HEK293 (cell line): ENCODE measurements at regions not wholly inside any gene's neighbourhood (a gene's known extent, or its start where the extent isn't known, plus 50 kb on each side); places are given as distances from the start of the nearest gene placed in this dataset.
A peak's percentile ranks its signal among the peaks of the same experiment; 100 is the strongest.

Experiments
- CTCF ChIA-PET: fragments of 350-600 bp; formaldehyde crosslinking; extraction: SDS; loops from one replicate; lab custom pipeline; 2021; ENCODE audit warnings: antibody characterized with exemption; lab: Yijun Ruan, JAX
- POLR2A ChIA-PET: fragments of 300-600 bp; formaldehyde crosslinking; extraction: SDS; loops from one replicate; lab custom pipeline; 2020; ENCODE audit warnings: antibody characterized with exemption, inconsistent platforms; lab: Yijun Ruan, JAX
- H3K27ac ChIP-seq: fragments of 200-500 bp; sonication (Bioruptor generic); 2 replicates; pipeline ENCODE4 v1.5.1; 2014; ENCODE audit warnings: low read depth, low read length, control low read depth, inconsistent platforms; ENCODE audit errors: extremely low read depth
- H3K36me3 ChIP-seq, 2 experiments: fragments of 200-500 bp in 1 of 2; sonication (Bioruptor generic) in 1 of 2; 1 replicate in 1 of 2; 2 replicates in 1 of 2; pipeline ENCODE4 v1.5.1; 2014 to 2017; ENCODE audit warnings: inconsistent platforms in 2 of 2, low read length in 2 of 2; ENCODE audit not compliant: control insufficient read depth in 2 of 2, insufficient read depth in 1 of 2
- H3K4me1 ChIP-seq: fragments of 200-500 bp; sonication (Bioruptor generic); 2 replicates; pipeline ENCODE4 v1.5.1; 2014; ENCODE audit warnings: mild to moderate bottlenecking, low read length, inconsistent platforms; ENCODE audit not compliant: control insufficient read depth, insufficient read depth
- H3K4me3 ChIP-seq: 2 replicates; pipeline ENCODE4 v1.5.1; 2011; ENCODE audit warnings: low read depth, mild to moderate bottlenecking, control low read depth, low read length, moderate library complexity
- H3K9me3 ChIP-seq: fragments of 200-500 bp; sonication (Bioruptor generic); 2 replicates; pipeline ENCODE4 v1.5.1; 2014; ENCODE audit warnings: low read depth, low read length, inconsistent platforms; ENCODE audit not compliant: control insufficient read depth, insufficient read depth
- BCL11B ChIP-seq: fragments of 450-650 bp; formaldehyde crosslinking; IDR thresholded peaks from 2 replicates; pipeline ENCODE4 v1.5.1; 2016; ENCODE audit warnings: low read depth, missing biosample characterization, missing genetic modification characterization
- FEZF1 ChIP-seq: fragments of 450-650 bp; formaldehyde crosslinking; IDR thresholded peaks from 2 replicates; pipeline ENCODE4 v1.5.1; 2016; ENCODE audit warnings: missing biosample characterization, missing genetic modification characterization
- GLIS1 ChIP-seq: fragments of 450-650 bp; formaldehyde crosslinking; IDR thresholded peaks from 2 replicates; pipeline ENCODE4 v1.5.1; 2016; ENCODE audit warnings: missing biosample characterization, missing genetic modification characterization
- INSM2 ChIP-seq: fragments of 450-650 bp; formaldehyde crosslinking; IDR thresholded peaks from 2 replicates; pipeline ENCODE4 v1.5.1; 2016; ENCODE audit warnings: missing biosample characterization, missing genetic modification characterization
- KLF7 ChIP-seq: fragments of 450-650 bp; formaldehyde crosslinking; IDR thresholded peaks from 2 replicates; pipeline ENCODE4 v1.5.1; 2016; ENCODE audit warnings: missing biosample characterization, missing genetic modification characterization, borderline replicate concordance
- KLF9 ChIP-seq: fragments of 450-650 bp; formaldehyde crosslinking; IDR thresholded peaks from 2 replicates; pipeline ENCODE4 v1.5.1; 2016; ENCODE audit warnings: missing biosample characterization, missing genetic modification characterization, low read depth
- TRIM28 ChIP-seq: IDR thresholded peaks from 2 replicates; pipeline ENCODE4 v1.6.1; 2011; ENCODE audit warnings: low read length, control low read depth, borderline replicate concordance
- TSHZ1 ChIP-seq: fragments of 450-650 bp; formaldehyde crosslinking; IDR thresholded peaks from 2 replicates; pipeline ENCODE4 v1.5.1; 2016; ENCODE audit warnings: missing biosample characterization, missing genetic modification characterization, borderline replicate concordance
- WT1 ChIP-seq: fragments of 450-650 bp; formaldehyde crosslinking; IDR thresholded peaks from 2 replicates; pipeline ENCODE4 v1.5.1; 2016; ENCODE audit warnings: missing biosample characterization, missing genetic modification characterization
- ZBTB1 ChIP-seq: fragments of 450-650 bp; formaldehyde crosslinking; IDR thresholded peaks from 2 replicates; pipeline ENCODE4 v1.5.1; 2016; ENCODE audit warnings: missing biosample characterization, missing genetic modification characterization
- ZBTB10 ChIP-seq: fragments of 450-650 bp; formaldehyde crosslinking; IDR thresholded peaks from 2 replicates; pipeline ENCODE4 v1.5.1; 2016; ENCODE audit warnings: missing biosample characterization, missing genetic modification characterization
- ZFP41 ChIP-seq: fragments of 450-650 bp; formaldehyde crosslinking; IDR thresholded peaks from 2 replicates; pipeline ENCODE4 v1.5.1; 2016; ENCODE audit warnings: missing biosample characterization, missing genetic modification characterization, borderline replicate concordance
- ZFP69B ChIP-seq: fragments of 450-650 bp; formaldehyde crosslinking; IDR thresholded peaks from 2 replicates; pipeline ENCODE4 v1.5.1; 2016; ENCODE audit warnings: missing biosample characterization, missing genetic modification characterization
- ZNF2 ChIP-seq: fragments of 450-650 bp; formaldehyde crosslinking; IDR thresholded peaks from 2 replicates; pipeline ENCODE4 v1.5.1; 2016; ENCODE audit warnings: missing biosample characterization, missing genetic modification characterization
- ZNF433 ChIP-seq: fragments of 450-650 bp; formaldehyde crosslinking; IDR thresholded peaks from 2 replicates; pipeline ENCODE4 v1.5.1; 2016; ENCODE audit warnings: missing biosample characterization, missing genetic modification characterization, low read depth
- ZNF549 ChIP-seq: fragments of 450-650 bp; IDR thresholded peaks from 2 replicates; pipeline ENCODE4 v1.5.1; 2018; ENCODE audit warnings: missing biosample characterization, missing genetic modification characterization, mild to moderate bottlenecking, inconsistent platforms, moderate library complexity
- ZNF580 ChIP-seq: fragments of 450-650 bp; formaldehyde crosslinking; IDR thresholded peaks from 2 replicates; pipeline ENCODE4 v1.5.1; 2016; ENCODE audit warnings: missing biosample characterization, missing genetic modification characterization
- ZNF670 ChIP-seq: fragments of 450-650 bp; formaldehyde crosslinking; IDR thresholded peaks from 2 replicates; pipeline ENCODE4 v1.5.1; 2016; ENCODE audit warnings: missing biosample characterization, missing genetic modification characterization, low read depth
- ZNF692 ChIP-seq: fragments of 450-650 bp; formaldehyde crosslinking; IDR thresholded peaks from 2 replicates; pipeline ENCODE4 v1.5.1; 2016; ENCODE audit warnings: missing biosample characterization, missing genetic modification characterization
- ZNF707 ChIP-seq: fragments of 450-650 bp; formaldehyde crosslinking; IDR thresholded peaks from 2 replicates; pipeline ENCODE4 v1.5.1; 2016; ENCODE audit warnings: missing biosample characterization, missing genetic modification characterization
- ZNF777 ChIP-seq: fragments of 450-650 bp; formaldehyde crosslinking; IDR thresholded peaks from 2 replicates; pipeline ENCODE4 v1.5.1; 2017; ENCODE audit warnings: missing biosample characterization, missing genetic modification characterization, borderline replicate concordance

GRCh38 chr3:56954125-56954524 is 106.3 kb upstream of the SPATA12 start:
- POLR2A ChIA-PET: no interaction called here
- CTCF ChIA-PET: interaction anchor here (0.6 kb wide), 1 partner anchor 1353 kb away, joined by 3 read pairs; no protein-coding TSS in a partner anchor

GRCh38 chr3:56952846-56953245 is 107.6 kb upstream of the SPATA12 start:
- ChIA-PET POLR2A (no interaction called here), CTCF (no interaction called here)
- no peaks in the 10 kb centered on the region for H3K9me3 ChIP-seq
- no peaks in the 10 kb centered on the region for H3K4me1 ChIP-seq
- TF ChIP-seq INSM2 (no peak), BCL11B (tag by site-specific recombination) (no peak), ZNF433 (tag by site-specific recombination) (no peak), ZNF2 (tag by site-specific recombination) (no peak), ZNF670 (no peak), ZNF777 (tag by site-specific recombination) (no peak), ZNF707 (tag by site-specific recombination) (no peak), KLF9 (tag by site-specific recombination) (no peak), ZBTB10 (tag by site-specific recombination) (no peak), ZFP41 (no peak), ZNF580 (tag by site-specific recombination) (no peak), KLF7 (no peak), ZBTB1 (tag by site-specific recombination) (no peak), TRIM28 (no peak), FEZF1 (tag by site-specific recombination) (no peak), WT1 (no peak), ZFP69B (tag by site-specific recombination) (no peak), TSHZ1 (no peak), ZNF692 (tag by site-specific recombination) (no peak)
- no peak overlapping the region for H3K27ac ChIP-seq
- H3K36me3 ChIP-seq: no peaks in the 10 kb centered on the region
- no peak overlapping the region for H3K4me3 ChIP-seq

More at GRCh38 chr3:56954125-56954524, 106.3 kb upstream of the SPATA12 start:
- Histone ChIP-seq H3K4me1 (no peaks in the 10 kb centered on the region), H3K4me3 (no peak overlapping the region), H3K27ac (no peak overlapping the region)
- TF ChIP-seq ZNF549 (tag by site-specific recombination) (no peak), GLIS1 (tag by site-specific recombination) (peak; percentile 48; the same call in 1 of the 2 replicates)
- TF ChIP-seq, all 188 proteins: peak for 1
- H3K9me3 ChIP-seq: no peaks in the 10 kb centered on the region
- no peaks in the 10 kb centered on the region for H3K36me3 ChIP-seq
